GM04504 (cell line): ENCODE measurements at regions not wholly inside any gene's neighbourhood (a gene's known extent, or its start where the extent isn't known, plus 50 kb on each side); places are given as distances from the start of the nearest gene placed in this dataset.

Source experiments
- DNase-seq: peaks from one replicate; pipeline ENCODE4 v3.0.0-alpha.2; 2012; ENCODE audit warnings: low read depth

GRCh38 chr13:47826471-47826870 is 174.6 kb downstream of the SUCLA2 start:
- DNase-seq = no peak

- no peak for DNase-seq
Measured at GRCh38 chr13:47822036-47822435, 179.0 kb downstream of the SUCLA2 start.

GRCh38 chr13:47816831-47817230 is 184.2 kb downstream of the SUCLA2 start:
- DNase-seq = no peak

GRCh38 chr13:47813718-47814117 is 187.4 kb downstream of the SUCLA2 start:
- no peak for DNase-seq

- DNase-seq = no peak
Measured at GRCh38 chr13:47809411-47809810, 191.7 kb downstream of the SUCLA2 start.

- no peak for DNase-seq
Measured at GRCh38 chr13:47803131-47803530, 197.9 kb downstream of the SUCLA2 start.

GRCh38 chr13:47801555-47801954 is 199.5 kb downstream of the SUCLA2 start:
- no peak for DNase-seq

- no peak for DNase-seq
Measured at GRCh38 chr13:47800593-47800992, 200.5 kb downstream of the SUCLA2 start.

- peak; percentile 3 for DNase-seq
Measured at GRCh38 chr13:47798906-47799305, 202.2 kb downstream of the SUCLA2 start.

GRCh38 chr13:47798194-47798593 is 202.9 kb downstream of the SUCLA2 start:
- DNase-seq = no peak

GRCh38 chr13:47796816-47797215 is 204.3 kb downstream of the SUCLA2 start:
- no peak for DNase-seq

GRCh38 chr13:47794963-47795362 is 206.1 kb downstream of the SUCLA2 start:
- no peak for DNase-seq

GRCh38 chr13:47790755-47791154 is 210.3 kb downstream of the SUCLA2 start:
- no peak for DNase-seq

- no peak for DNase-seq
Measured at GRCh38 chr13:47788844-47789243, 212.2 kb downstream of the SUCLA2 start.

- DNase-seq = no peak
Measured at GRCh38 chr13:47774671-47774994, 226.4 kb downstream of the SUCLA2 start.

GRCh38 chr13:47764817-47765216 is 236.3 kb downstream of the SUCLA2 start:
- no peak for DNase-seq

- DNase-seq = no peak
Measured at GRCh38 chr13:47757466-47758080, 243.5 kb downstream of the SUCLA2 start.

GRCh38 chr13:47747901-47748300 is 253.2 kb downstream of the SUCLA2 start:
- no peak for DNase-seq

GRCh38 chr13:47726394-47726793 is 274.7 kb downstream of the SUCLA2 start:
- no peak for DNase-seq

- DNase-seq = no peak
Measured at GRCh38 chr13:47723898-47724297, 277.2 kb downstream of the SUCLA2 start.

GRCh38 chr13:47719164-47719563 is 281.9 kb downstream of the SUCLA2 start:
- DNase-seq = no peak

GRCh38 chr13:47718556-47718955 is 282.5 kb downstream of the SUCLA2 start:
- no peak for DNase-seq

- peak; percentile 9 for DNase-seq
Measured at GRCh38 chr13:47708386-47708785, 292.7 kb downstream of the SUCLA2 start.

- DNase-seq = no peak
Measured at GRCh38 chr13:47707414-47707813, 293.7 kb downstream of the SUCLA2 start.

GRCh38 chr13:47705185-47705584 is 295.9 kb downstream of the SUCLA2 start:
- no peak for DNase-seq
